ENCODE measurements at regions not wholly inside any gene's neighbourhood (a gene's known extent, or its start where the extent isn't known, plus 50 kb on each side); places are given as distances from the start of the nearest gene placed in this dataset.

DNA sequence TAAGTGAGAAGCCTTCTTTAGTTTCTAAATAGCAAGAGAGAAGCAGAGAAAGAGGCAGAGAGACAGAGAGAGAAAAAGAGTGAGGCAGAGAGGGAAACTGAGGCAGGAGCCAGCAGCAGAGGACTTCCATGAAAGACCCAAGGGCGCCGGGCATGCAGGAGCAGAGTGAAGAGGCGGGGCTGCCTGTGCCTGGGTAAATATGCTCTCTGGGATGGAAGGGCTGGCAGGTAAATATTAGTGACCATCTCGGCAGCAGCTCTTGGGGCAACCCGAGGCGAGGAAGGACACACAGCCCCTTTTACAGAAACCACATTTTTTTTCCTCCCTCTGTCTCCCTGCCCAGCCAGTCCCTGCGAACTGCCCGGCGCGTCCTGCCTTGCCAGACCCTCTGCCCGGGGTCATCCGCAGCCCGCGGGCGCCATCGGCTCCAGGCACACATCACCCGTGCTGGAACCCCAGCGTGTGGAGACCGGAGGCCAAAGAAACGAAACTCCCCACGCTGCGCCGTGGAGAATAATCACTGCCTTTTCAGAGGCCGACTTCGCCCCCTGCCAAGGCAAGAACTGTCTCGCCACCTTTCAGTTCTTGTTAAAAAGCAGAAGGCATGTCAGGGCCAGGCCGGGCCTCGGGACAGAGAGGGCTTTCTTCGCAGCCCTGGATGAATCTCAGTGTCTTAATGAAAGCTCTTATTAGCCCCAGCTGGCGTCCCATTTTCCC, 61.3 kb downstream of the BOD1 start:
- intact Hi-C loops (cut with micrococcal nuclease; ENCODE audit: unreplicated experiment) = no loop called here
- ChIA-PET CTCF (no interaction called here), POLR2A (no interaction called here)
- no peak for DNase-seq
- peaks cover under 1% of the 10 kb centered on the region for H3K9me3 ChIP-seq
- no peak overlapping the region for H3K4me3 Mint-ChIP-seq (ENCODE audit: unreplicated experiment)
- H3K27me3 ChIP-seq (replicated peaks; ENCODE audit: control insufficient read depth, insufficient read depth, low read length) = no peaks in the 10 kb centered on the region; the same call in 1 of the 2 replicates
- H3K36me3 ChIP-seq (ENCODE audit: control insufficient read depth, insufficient read depth, low read length) = no peaks in the 10 kb centered on the region; the same call in 1 of the 2 replicates
- TF ChIP-seq, protein P1, sequence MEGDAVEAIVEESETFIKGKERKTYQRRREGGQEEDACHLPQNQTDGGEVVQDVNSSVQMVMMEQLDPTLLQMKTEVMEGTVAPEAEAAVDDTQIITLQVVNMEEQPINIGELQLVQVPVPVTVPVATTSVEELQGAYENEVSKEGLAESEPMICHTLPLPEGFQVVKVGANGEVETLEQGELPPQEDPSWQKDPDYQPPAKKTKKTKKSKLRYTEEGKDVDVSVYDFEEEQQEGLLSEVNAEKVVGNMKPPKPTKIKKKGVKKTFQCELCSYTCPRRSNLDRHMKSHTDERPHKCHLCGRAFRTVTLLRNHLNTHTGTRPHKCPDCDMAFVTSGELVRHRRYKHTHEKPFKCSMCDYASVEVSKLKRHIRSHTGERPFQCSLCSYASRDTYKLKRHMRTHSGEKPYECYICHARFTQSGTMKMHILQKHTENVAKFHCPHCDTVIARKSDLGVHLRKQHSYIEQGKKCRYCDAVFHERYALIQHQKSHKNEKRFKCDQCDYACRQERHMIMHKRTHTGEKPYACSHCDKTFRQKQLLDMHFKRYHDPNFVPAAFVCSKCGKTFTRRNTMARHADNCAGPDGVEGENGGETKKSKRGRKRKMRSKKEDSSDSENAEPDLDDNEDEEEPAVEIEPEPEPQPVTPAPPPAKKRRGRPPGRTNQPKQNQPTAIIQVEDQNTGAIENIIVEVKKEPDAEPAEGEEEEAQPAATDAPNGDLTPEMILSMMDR (IDR thresholded peaks at IDR 0.05; ENCODE audit: insufficient read depth in 1 of 2, low read depth in 1 of 2, low read length in 1 of 2, severe bottlenecking in 1 of 2, unreplicated experiment in 1 of 2) = no peak
- BruUV-seq (replicated peaks) = no TSS peak
- H3K4me3 ChIP-seq (ENCODE audit: low read depth, low read length) = no peak overlapping the region
- H3K36me3 Mint-ChIP-seq (ENCODE audit: insufficient read depth, unreplicated experiment) = peaks cover 6% of the 10 kb centered on the region
- H3K27me3 Mint-ChIP-seq (ENCODE audit: insufficient read depth, unreplicated experiment) = no peaks in the 10 kb centered on the region
- H3K9me3 Mint-ChIP-seq (ENCODE audit: unreplicated experiment) = peaks cover 12% of the 10 kb centered on the region
- H3K4me1 ChIP-seq = peaks cover 25% of the 10 kb centered on the region
- no peaks in the 10 kb centered on the region for H3K4me1 Mint-ChIP-seq (ENCODE audit: low read depth, unreplicated experiment)
- H3K27ac Mint-ChIP-seq (ENCODE audit: unreplicated experiment) = no peak overlapping the region

DNA sequence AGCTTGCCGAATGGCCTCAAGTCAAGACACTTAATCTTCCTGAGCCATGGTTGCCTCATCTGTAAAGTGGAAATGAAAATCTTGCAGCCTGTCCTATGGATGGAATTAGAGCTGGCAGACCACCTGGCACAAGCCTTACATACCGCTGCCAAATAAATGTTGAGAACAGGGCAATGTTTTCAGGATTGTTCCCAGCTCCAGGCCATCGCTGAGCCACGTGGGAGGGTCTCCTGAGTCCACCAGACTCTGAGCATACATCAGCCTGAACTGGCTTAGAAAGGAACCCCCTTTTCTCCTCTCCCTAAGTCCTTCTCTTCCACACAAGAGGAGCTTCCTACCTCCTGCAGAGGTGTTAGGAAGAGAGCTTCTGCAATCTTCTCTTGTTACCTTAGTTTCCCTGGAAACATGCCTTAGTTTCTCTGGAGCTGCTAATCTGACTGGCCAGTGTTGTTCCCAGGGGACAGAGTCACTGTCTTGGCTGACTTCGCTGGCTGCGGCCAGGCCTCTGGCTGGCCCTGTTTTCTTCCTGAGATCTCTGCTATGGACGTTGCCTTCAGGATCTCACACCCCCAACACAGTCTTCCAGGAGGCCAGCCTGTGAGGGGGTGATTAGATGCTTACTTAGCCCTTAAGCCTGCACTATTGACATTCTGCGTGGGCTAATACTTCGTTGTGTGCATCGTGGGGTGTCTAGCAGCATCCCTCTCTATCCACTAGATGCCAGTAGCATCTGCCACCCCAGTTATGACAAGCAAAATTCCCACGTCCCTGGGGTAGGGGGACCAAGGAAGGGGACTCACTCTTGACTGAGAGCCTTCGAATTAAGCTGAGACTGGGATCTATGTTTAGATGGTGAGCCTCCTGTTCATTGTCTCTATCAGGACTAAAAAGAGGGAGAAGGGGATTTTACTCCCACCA, 62.2 kb downstream of the BOD1 start:
- Mint-ChIP-seq H3K27ac (ENCODE audit: unreplicated experiment) (no peak overlapping the region), H3K4me3 (ENCODE audit: unreplicated experiment) (no peak overlapping the region), H3K9me3 (ENCODE audit: unreplicated experiment) (peaks cover 3% of the 10 kb centered on the region), H3K27me3 (ENCODE audit: insufficient read depth, unreplicated experiment) (no peaks in the 10 kb centered on the region), H3K4me1 (ENCODE audit: low read depth, unreplicated experiment) (no peaks in the 10 kb centered on the region), H3K36me3 (ENCODE audit: insufficient read depth, unreplicated experiment) (peaks cover 6% of the 10 kb centered on the region)
- no TSS peak for BruUV-seq (replicated peaks)
- DNase-seq = no peak
- POLR2A ChIA-PET = no interaction called here
- TF ChIP-seq, protein P1 (IDR thresholded peaks at IDR 0.05; ENCODE audit: insufficient read depth in 1 of 2, low read depth in 1 of 2, low read length in 1 of 2, severe bottlenecking in 1 of 2, unreplicated experiment in 1 of 2) = no peak
- intact Hi-C loops (cut with micrococcal nuclease; ENCODE audit: unreplicated experiment) = no loop called here
- no peaks in the 10 kb centered on the region; the same call in 1 of the 2 replicates for H3K9me3 ChIP-seq
- peaks cover 25% of the 10 kb centered on the region for H3K4me1 ChIP-seq
- H3K4me3 ChIP-seq (ENCODE audit: low read depth, low read length) = no peak overlapping the region
- no peaks in the 10 kb centered on the region; the same call in 1 of the 2 replicates for H3K27me3 ChIP-seq (replicated peaks; ENCODE audit: control insufficient read depth, insufficient read depth, low read length)
- CTCF ChIA-PET = no interaction called here
- H3K36me3 ChIP-seq (ENCODE audit: control insufficient read depth, insufficient read depth, low read length) = no peaks in the 10 kb centered on the region; the same call in 1 of the 2 replicates

DNA sequence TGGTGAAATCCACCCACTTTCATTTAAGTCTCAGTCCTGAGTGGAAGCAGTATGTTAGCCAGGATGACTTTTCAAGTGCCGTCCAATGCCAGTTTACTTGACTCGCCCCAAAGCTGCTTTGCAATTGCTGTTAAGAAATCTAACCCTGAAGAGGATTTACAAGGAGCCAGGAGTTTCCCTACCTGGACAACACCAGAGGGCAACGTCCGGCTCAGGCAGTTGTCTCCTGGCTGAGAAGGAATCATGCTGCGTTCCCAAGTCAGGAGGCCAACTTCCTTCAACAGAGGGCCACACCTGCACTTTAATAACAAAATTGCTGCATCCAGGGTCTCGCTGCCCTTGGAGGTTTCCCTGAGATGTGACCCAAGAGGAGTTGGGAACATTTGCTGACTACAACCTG, 65.8 kb downstream of the BOD1 start:
- Mint-ChIP-seq H3K9me3 (ENCODE audit: unreplicated experiment) (no peaks in the 10 kb centered on the region), H3K27me3 (ENCODE audit: insufficient read depth, unreplicated experiment) (peaks cover 2% of the 10 kb centered on the region), H3K36me3 (ENCODE audit: insufficient read depth, unreplicated experiment) (no peaks in the 10 kb centered on the region), H3K4me1 (ENCODE audit: low read depth, unreplicated experiment) (no peaks in the 10 kb centered on the region), H3K4me3 (ENCODE audit: unreplicated experiment) (no peak overlapping the region), H3K27ac (ENCODE audit: unreplicated experiment) (no peak overlapping the region)
- POLR2A ChIA-PET = no interaction called here
- Histone ChIP-seq H3K27me3 (replicated peaks; ENCODE audit: control insufficient read depth, insufficient read depth, low read length) (no peaks in the 10 kb centered on the region; the same call in 1 of the 2 replicates), H3K36me3 (ENCODE audit: control insufficient read depth, insufficient read depth, low read length) (no peaks in the 10 kb centered on the region), H3K9me3 (no peaks in the 10 kb centered on the region), H3K4me3 (ENCODE audit: low read depth, low read length) (no peak overlapping the region), H3K4me1 (peaks cover 6% of the 10 kb centered on the region; the same call in 1 of the 2 replicates)
- DNase-seq = no peak
- CTCF ChIA-PET = interaction anchor here (0.5 kb wide), 1 partner anchor 979 kb away, joined by 3 read pairs; no protein-coding TSS in a partner anchor
- no TSS peak for BruUV-seq (replicated peaks)
- intact Hi-C loops (cut with micrococcal nuclease; ENCODE audit: unreplicated experiment) = no loop called here
- TF ChIP-seq, protein P1 (IDR thresholded peaks at IDR 0.05; ENCODE audit: insufficient read depth in 1 of 2, low read depth in 1 of 2, low read length in 1 of 2, severe bottlenecking in 1 of 2, unreplicated experiment in 1 of 2) = no peak

All from Caco-2 (cell line).